Lung (tissue), 11 donors: ENCODE measurements at regions not wholly inside any gene's neighbourhood (a gene's known extent, or its start where the extent isn't known, plus 50 kb on each side); places are given as distances from the start of the nearest gene placed in this dataset.

Source experiments
- ATAC-seq: fragments of 200-7000 bp; cut with Tn5 transposase; one replicate; pipeline ENCODE4 v1.9.1; 2020; ENCODE audit warnings: moderate number of reproducible peaks; ENCODE audit not compliant: insufficient read depth, low FRiP score
- DNase-seq, 3 donors: peaks; one replicate each; pipeline ENCODE4 v3.0.0-alpha.2; 2013 to 2017
- H3K27ac ChIP-seq, 2 donors: one replicate each; pipeline ENCODE4 v1.5.1; 2013; ENCODE audit warnings: mild to moderate bottlenecking in 2 of 2, moderate library complexity in 2 of 2, control low read depth in 1 of 2, inconsistent platforms in 1 of 2, low read depth in 1 of 2, low read length in 1 of 2
- H3K27me3 ChIP-seq, 3 donors: one replicate each; pipeline ENCODE4 v1.5.1; 2013; ENCODE audit warnings: low read length in 2 of 3; ENCODE audit not compliant: control insufficient read depth in 3 of 3, insufficient read depth in 3 of 3
- H3K36me3 ChIP-seq, 4 donors: one replicate each; pipeline ENCODE4 v1.5.1; 2013; ENCODE audit warnings: low read length in 4 of 4, mild to moderate bottlenecking in 1 of 4, moderate library complexity in 1 of 4; ENCODE audit not compliant: control insufficient read depth in 4 of 4, insufficient read depth in 4 of 4
- H3K4me1 ChIP-seq, 5 donors: one replicate each; pipeline ENCODE4 v1.5.1; 2013; ENCODE audit warnings: low read length in 5 of 5, mild to moderate bottlenecking in 2 of 5, moderate library complexity in 1 of 5; ENCODE audit not compliant: control insufficient read depth in 5 of 5, insufficient read depth in 5 of 5
- H3K4me3 ChIP-seq: one replicate; pipeline ENCODE4 v1.5.1; 2013; ENCODE audit warnings: mild to moderate bottlenecking, control low read depth, moderate library complexity
- H3K9ac ChIP-seq, 2 donors: one replicate each; pipeline ENCODE4 v1.5.1; 2013; ENCODE audit warnings: low read length in 2 of 2, control low read depth in 1 of 2; ENCODE audit not compliant: insufficient read depth in 1 of 2
- H3K9me3 ChIP-seq, 4 donors: one replicate each; pipeline ENCODE4 v1.5.1; 2013; ENCODE audit warnings: low read length in 3 of 4, mild to moderate bottlenecking in 1 of 4, moderate library complexity in 1 of 4; ENCODE audit not compliant: control insufficient read depth in 4 of 4, insufficient read depth in 3 of 4
- WGBS, 2 donors: extraction: QIAGEN DNeasy Blood & Tissue Kit; methylation state at CpG; one replicate each; pipeline ENCODE4 v1.1.7; 2013; 5-methylcytosine and 5-hydroxymethylcytosine counted together
- TF ChIP-seq, protein P1 (sequence below): IDR thresholded peaks from 2 replicates; pipeline ENCODE4 v1.5.1; 2012; ENCODE audit warnings: mild to moderate bottlenecking; ENCODE audit errors: control extremely low read depth, extremely low read depth
- donor health status: control.
- donor health status: control.
- donor health status: Bipolar disorder and iron deficiency.
- donor health status: healthy.
- donor health status: DM: yes; HTN: yes; CAD: no.

DNA sequence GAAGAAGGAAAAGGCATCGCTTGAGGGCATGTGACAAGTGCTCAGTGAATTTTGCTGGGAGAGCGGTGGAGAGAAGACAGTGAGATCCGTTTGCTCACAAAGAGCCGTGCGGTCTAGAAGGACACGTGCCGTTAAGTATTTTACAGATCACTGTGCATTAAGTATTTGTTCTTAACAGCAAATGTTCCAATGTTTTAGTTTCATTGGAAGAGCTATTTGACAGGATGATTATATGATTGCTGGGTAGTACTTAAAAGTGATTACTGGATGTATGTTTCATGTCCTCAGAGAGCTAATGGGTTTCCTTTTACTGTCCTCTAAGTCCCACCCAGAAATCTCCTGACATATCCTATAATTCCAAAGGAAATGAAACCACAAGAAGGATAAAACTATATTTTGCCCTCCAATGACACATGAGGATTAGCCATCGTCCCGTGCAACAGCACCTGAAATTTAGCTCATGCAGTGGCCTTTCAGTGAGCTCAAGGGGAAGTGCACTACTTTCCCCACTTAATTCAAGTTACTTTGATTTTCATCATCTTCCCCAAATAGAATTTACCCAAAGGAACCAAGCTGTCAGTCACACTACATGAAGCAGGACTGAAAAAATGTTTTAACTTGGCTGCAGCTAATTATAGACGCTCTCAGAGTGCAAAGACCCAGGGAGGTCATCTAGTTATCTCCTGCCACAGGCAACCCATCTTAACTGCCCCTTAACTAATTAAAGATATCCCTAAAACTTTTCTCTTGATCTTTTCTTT is 80.3 kb downstream of the KLF6 start:
- Histone ChIP-seq H3K9ac (no peak overlapping the region), H3K27ac (no peak overlapping the region), H3K4me3 (no peak overlapping the region), H3K27me3 (no peaks in the 10 kb centered on the region), H3K9me3 (no peaks in the 10 kb centered on the region), H3K4me1 (no peaks in the 10 kb centered on the region), H3K36me3 (no peaks in the 10 kb centered on the region)
- no peak for DNase-seq
- TF ChIP-seq, protein P1, sequence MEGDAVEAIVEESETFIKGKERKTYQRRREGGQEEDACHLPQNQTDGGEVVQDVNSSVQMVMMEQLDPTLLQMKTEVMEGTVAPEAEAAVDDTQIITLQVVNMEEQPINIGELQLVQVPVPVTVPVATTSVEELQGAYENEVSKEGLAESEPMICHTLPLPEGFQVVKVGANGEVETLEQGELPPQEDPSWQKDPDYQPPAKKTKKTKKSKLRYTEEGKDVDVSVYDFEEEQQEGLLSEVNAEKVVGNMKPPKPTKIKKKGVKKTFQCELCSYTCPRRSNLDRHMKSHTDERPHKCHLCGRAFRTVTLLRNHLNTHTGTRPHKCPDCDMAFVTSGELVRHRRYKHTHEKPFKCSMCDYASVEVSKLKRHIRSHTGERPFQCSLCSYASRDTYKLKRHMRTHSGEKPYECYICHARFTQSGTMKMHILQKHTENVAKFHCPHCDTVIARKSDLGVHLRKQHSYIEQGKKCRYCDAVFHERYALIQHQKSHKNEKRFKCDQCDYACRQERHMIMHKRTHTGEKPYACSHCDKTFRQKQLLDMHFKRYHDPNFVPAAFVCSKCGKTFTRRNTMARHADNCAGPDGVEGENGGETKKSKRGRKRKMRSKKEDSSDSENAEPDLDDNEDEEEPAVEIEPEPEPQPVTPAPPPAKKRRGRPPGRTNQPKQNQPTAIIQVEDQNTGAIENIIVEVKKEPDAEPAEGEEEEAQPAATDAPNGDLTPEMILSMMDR = no peak
- 88 to 95% methylated on average over 10 of the region's 10 CpGs for WGBS, 2 donors
- ATAC-seq = no peak

DNA sequence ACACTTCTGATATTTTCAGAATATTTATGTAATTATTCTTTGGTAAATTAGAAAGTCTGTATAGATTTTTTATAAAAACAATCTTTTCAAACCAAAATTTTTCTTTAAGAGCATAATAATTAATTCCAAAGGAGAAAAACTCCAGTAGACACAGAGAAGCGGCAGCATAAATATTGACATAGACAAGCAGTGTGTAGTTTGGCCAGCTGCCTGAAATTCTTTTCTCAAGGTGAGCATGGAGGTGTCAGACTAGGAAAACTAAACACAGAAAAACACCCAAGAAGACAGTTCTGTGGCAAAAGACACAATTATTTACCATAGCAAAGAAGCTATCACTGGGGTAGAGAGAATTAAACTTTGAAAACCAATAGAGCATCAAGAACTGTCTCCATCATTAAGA is 82.4 kb downstream of the KLF6 start:
- H3K4me1 ChIP-seq = no peaks in the 10 kb centered on the region
- H3K27ac ChIP-seq = no peak overlapping the region
- no peak for DNase-seq
- no peak overlapping the region for H3K4me3 ChIP-seq
- 89 to 100% methylated on average over 1 of the region's 1 CpG for WGBS, 2 donors
- H3K27me3 ChIP-seq = no peaks in the 10 kb centered on the region
- H3K36me3 ChIP-seq = no peaks in the 10 kb centered on the region
- TF ChIP-seq, protein P1 = no peak
- no peak for ATAC-seq
- H3K9ac ChIP-seq = no peak overlapping the region
- H3K9me3 ChIP-seq = no peaks in the 10 kb centered on the region

DNA sequence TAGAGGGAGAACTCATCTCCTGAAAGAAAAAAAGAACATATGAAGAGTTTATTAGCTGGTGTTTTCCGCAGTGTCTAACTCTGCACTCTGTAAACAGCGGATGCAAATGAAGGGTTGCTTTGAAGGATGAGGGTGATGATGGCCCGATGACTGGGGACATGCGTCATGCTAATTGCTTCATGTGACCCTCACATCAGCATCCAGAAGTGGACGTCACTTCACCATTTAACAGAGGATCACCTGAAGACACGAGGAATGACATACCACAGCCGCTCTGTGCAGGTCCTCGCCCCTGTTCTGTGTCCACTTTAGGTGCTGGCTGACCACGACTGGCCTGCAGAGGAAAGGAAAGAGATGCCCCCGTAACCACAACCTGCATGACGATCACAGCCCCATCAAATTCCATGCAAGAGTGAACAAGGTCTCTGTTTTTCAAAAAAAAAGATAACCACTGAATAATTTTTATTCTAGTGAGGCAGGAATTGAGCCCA is 82.9 kb downstream of the KLF6 start:
- ATAC-seq (no peak), DNase-seq (no peak)
- no peak overlapping the region for H3K27ac ChIP-seq
- no peak overlapping the region for H3K4me3 ChIP-seq
- TF ChIP-seq, protein P1 = no peak
- no peaks in the 10 kb centered on the region for H3K36me3 ChIP-seq
- WGBS, 2 donors = 91 to 95% methylated on average over 11 of the region's 11 CpGs
- no peaks in the 10 kb centered on the region for H3K4me1 ChIP-seq
- no peak overlapping the region for H3K9ac ChIP-seq
- no peaks in the 10 kb centered on the region for H3K27me3 ChIP-seq
- no peaks in the 10 kb centered on the region for H3K9me3 ChIP-seq
